NCI-H226 (cell line): ENCODE measurements at regions not wholly inside any gene's neighbourhood (a gene's known extent, or its start where the extent isn't known, plus 50 kb on each side); places are given as distances from the start of the nearest gene placed in this dataset.
A peak's percentile ranks its signal among the peaks of the same experiment; 100 is the strongest.
"Not testable (repeated sequence)": the region's sequence is repeated elsewhere in the genome, so short reads cannot be mapped to it uniquely, and the experiment has no call there.

Experiments used
- DNase-seq: peaks from one replicate; pipeline ENCODE4 v3.0.0-alpha.2; 2015

DNA sequence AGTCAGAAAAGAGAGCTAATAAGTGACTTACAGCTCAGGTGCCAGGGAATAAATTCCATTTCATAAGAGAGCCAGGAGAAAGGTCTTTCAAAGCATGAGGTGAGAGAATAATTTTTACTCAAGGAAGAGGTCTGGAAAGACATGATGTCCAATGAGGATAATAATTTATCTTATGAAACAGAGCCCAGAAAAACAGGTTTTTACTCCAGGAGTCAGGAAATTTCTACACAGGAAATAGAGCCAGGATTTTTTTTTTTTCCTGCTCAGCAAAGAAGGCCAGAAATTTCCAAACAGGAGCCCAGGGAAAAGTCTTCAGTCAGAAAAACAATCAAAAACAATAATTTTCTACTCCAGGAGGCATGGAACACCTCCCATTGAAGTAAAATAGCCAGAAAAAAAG, 1185.7 kb upstream of the TSPY4 start:
- DNase-seq, result no peak

GRCh38 chrY:8128578-8128977, 1208.7 kb upstream of the TSPY4 start:
- no peak for DNase-seq

DNA sequence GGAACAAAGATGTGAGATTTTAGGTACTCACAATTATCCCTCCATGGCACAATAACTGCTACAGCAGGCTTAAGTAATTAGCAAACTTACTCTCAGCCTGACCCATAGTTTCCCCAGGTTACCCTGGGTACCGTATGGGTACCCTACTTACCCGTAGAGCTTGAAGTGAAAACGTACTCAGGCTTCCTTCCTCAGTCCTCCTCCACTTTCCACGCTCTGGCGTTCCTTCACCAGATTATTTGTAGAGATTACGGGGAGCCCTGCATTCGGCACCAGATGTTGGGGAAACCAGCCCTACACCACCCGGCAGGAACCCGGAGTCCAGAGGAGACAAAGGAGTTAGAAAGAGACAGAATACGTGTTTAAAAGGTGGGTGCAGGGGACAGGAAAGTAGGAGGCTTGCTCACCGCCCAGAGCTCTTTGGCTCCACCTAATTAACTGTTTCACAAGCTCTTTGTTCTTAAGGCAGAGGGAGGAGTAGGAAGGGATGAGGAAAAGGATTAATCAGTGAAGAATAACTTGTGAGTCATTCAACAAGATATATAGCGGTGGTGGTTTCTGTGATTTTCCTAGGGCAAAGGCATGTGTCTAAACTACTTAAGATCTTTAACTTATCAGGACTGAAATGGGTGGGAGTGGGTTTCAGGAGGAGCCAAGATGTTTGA, 1211.2 kb upstream of the TSPY4 start:
- DNase-seq, result peak; percentile 78

DNA sequence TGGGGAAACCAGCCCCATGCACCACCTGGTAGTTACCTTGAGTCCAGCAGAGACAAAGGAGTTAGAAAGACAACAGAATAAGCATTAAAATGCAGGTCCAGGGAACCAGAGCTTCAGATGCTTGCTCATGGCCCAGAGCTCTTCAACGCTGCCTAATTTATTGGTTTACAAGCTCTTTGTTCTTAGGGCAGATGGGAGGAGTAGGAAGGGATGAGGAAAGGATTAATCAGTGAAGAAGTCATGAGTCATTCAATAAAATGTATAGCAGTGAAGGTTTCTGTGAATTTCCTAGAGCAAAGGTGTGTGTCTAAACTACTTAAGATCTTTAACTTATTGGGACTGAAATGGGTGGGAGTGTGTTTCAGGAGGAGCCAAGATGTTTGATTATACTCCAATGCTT, 1210.3 kb upstream of the AMELY start:
- peak; percentile 48 for DNase-seq

DNA sequence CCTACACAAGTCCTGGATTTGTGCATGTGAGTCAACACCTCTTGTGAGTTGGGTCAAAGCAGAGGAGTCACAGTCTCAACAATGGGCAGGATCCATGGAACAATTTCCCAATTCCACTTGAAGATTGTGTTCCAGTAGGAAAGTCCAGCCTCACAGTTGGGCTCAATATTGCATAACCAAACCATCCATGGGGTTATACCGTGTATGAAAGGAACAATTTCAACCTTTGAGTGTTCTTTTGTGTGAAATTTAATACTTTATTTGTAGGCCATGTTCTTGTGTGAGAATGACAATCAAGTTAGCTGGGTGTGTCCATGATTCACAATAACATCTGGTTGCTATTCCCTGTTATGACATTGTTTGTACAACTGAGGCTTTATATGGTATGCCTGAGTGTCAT, 1182.9 kb upstream of the AMELY start:
- DNase-seq, result no peak

DNA sequence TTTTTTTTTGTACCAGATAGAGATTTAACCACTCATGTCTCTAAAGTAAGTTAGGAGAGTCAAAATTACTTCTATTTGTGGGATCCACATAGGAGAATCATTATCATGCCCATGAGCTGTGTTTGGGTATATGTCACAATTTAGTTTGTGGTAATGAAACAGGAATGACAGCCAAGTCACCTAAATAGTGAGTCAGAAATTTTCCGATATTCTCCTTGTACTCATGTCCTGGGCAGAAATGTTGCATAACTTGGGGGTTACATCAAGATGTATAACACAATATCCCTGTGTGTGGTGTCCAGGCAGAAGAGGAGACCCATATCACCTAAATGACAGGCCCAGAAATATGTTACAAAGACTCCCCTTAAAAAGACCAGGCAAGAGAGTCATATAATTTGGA, 1181.4 kb upstream of the AMELY start:
- no peak for DNase-seq

DNA sequence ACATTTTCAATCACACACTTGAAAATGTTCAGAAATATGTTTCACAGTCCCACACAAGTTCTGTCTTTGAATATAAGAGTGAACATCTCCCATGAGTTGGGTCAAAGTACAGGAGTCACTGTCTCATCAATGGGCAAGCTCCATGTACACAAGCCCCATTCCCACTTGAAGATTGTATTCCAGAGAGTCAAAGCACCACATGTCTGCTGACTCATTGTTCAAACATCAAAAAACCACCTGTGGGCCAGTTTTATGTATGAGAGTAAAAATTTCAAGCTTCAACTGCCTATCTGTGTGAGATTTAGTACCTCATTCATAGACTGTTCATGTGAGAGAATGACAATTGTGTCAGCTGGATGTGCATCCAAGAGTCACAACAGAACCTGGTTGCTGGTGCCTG, 1174.4 kb upstream of the AMELY start:
- peak; percentile 14 for DNase-seq

- DNase-seq, result no peak
These were observed 1172.6 kb upstream of the AMELY start for GRCh38 chrY:8084192-8084591.

DNA sequence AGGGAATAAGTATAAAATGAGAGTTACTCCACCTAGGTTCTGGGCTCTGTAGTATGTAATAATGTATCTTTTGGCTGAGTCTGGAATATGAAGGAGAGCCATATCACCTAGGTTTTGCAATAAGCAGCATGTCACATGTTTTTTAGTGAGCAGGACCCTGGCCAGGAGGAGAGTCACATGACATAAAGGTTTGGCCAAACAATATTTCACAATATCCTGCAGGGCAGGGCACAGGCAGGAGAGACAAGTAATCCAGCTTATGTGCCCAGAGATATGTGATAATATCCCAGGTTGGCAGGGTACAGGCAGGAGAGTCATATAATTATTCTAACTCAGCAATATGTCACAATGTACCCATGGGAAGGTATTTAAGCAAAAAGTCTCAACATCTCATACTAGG, 1169.6 kb upstream of the AMELY start:
- no peak for DNase-seq

DNA sequence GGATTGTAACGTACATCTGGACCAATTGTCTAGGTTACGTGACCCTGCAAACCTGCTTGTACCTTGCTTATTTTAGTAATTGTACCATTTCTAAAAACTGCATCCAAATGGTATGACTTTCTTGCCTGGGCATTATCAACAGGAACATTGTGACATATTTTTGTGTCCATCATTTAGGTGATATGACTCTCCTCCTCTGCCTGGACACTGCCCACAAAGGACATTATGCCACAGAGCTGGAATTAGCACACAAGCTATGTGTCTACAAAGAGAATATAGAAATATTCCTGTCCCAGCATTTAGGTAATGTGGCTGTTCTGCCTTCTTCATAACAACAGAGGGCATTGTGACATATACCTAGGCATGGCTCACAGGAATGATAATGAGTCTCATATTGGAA, 1153.7 kb upstream of the AMELY start:
- DNase-seq, result no peak

DNA sequence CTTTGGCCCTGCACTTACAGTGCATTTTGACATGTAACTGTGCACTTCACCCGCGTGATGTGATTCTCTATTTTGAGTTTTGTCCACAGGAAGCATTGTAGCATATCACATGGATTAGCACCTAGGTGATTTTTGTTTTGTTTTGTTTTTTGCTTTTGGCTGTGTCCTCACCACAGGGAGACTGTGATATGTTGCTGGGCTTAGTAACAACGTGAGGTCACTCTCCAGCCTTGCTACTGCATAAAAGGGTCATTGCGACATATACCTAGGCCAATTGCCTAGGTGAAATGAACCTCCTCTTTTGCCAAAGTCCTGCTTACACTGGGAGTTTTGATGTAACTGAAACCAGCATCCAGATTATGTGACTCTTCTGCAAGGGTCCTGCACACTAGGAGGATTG, 1152.9 kb upstream of the AMELY start:
- DNase-seq, result no peak

- no peak for DNase-seq
These were observed 1152.4 kb upstream of the AMELY start for GRCh38 chrY:8063973-8064372.

GRCh38 chrY:8058613-8059012, 1147.1 kb upstream of the AMELY start:
- DNase-seq, result no peak

GRCh38 chrY:8051340-8051739, 1139.8 kb upstream of the AMELY start:
- DNase-seq, result no peak

GRCh38 chrY:8041238-8041637, 1129.7 kb upstream of the AMELY start:
- no peak for DNase-seq

DNA sequence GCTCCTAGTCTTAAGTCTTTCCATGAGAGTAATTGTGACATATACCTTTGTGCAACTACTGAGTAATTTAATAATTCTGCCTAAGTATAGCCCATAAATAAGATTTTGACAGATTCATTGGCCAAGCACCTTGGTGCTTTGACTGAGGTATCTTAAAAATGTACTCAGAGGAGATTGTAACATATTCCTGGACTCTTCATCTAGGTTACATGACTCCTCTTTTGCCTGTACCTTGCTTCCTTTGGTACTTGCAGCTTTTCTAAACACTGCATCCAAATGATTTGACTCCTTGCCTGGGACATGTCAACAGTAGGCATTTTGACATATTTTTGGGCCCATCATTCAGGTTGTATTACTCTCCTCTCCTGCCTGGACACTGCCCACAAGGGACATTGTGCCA, 1125.0 kb upstream of the AMELY start:
- DNase-seq, result no peak

- no peak for DNase-seq
These were observed 1124.1 kb upstream of the AMELY start for GRCh38 chrY:8035653-8036052.

DNA sequence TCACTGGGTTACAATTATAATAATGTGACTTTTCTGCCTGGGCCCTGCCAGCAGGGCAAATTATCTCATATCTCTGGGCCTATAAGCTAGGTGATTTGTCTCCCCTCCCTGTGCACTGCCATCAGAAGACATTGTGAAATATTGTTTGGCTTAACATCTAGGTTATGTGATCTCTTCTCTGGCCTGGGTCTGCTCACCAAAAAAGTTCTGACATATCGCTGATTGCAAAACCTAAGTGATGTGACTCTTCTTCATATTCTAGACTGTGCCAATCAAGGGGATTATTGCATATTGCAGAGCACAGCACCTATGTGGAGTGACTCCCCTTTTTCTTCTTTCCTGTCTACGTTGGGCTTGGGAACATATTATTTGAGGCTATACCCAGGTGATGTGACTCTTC, 1123.1 kb upstream of the AMELY start:
- no peak for DNase-seq

DNA sequence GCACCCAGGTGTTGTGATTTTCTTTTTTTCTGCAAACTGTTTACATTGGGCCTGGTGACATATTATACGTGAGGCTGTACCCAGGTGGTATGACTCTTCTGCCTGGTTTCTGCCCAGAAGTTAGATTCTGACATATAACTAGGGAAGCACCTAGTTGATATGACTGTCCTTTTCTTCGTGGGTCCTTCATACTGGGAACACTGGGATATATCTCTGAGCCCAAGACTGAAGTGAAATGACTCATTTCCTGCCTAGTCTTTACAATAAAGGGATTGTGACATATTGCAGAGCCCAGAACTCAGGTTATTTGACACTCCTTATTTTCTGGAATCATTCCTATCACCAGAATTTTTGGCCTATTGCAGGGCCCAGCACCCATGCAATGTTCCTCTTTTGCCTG, 1121.6 kb upstream of the AMELY start:
- no peak for DNase-seq

DNA sequence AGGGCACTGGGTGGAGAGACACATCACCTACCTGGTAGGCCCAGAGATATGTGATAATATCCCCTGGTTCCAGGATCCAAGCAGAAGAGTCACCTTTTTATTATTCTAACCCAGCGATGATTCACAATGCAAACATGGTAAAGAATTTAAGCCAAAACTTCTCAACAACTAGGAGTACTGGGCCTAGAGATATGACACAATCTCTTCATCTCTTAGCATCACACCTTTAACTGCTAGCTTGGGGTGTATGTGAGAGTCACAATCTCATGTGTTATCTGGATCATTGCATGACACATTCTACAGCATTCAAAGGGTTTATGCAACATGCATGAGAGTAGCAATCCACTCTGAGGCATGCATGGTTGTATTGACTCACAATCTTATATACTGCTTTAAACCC, 1109.0 kb upstream of the AMELY start:
- no peak for DNase-seq

DNA sequence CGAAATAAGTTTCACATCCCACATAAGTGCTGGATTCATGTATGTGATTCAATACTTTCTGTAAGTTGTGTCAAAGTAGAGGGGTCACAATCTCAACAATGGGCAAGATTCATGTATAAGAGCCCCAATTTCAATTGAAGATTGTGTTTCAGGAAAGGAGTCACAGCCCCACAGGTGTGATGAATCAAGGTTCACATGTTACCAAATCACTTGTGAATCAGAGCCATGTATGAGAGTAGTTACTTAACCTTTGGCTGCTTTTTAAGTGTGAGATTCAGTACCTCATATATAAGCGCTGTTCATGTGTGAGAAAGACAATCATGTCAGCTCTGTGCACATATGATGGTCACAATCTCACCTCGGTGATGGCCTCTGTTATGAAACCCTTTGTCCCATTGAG, 1100.0 kb upstream of the AMELY start:
- DNase-seq, result no peak

- no peak for DNase-seq
These were observed 1092.6 kb upstream of the AMELY start for GRCh38 chrY:8004196-8004595.

DNA sequence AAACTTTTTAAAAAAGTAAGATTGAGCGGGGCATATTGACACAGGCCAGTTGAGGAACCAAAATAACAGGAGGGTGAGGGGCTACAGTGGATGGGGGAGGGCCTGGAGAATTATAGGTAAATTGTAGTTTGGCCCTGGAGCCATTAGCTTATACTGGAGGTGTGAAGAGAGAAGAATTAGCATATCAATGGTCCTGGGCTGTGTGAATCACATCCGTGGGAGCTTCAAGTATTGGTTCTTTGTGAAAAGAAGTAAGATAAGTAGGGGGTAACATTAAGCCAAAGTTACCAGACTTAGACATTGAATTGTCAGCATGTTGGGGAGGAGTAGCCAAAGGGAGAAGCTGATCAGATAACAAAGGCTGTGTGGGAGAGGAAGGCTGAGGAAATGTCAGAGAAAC, 1085.2 kb upstream of the AMELY start:
- no peak for DNase-seq

DNA sequence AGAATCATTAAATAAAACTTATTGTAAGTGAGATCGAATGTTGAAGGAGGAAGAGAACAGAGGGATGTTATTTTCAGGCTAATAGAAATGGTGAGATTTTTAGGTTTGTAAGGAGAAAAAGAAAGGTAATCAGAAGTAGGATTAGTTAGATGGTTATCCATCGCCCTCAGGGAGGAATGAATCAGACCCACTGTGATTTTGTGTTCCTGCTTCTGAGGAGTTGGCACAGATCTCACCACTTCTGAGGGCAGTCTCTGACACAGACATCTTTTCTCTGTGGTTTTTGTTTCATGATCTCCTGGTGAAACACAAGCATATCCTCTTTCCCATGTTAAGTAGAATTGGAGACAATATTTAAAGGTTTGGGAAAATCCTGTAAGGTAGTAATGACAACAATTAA, 1083.2 kb upstream of the AMELY start:
- not testable (repeated sequence) for DNase-seq

DNA sequence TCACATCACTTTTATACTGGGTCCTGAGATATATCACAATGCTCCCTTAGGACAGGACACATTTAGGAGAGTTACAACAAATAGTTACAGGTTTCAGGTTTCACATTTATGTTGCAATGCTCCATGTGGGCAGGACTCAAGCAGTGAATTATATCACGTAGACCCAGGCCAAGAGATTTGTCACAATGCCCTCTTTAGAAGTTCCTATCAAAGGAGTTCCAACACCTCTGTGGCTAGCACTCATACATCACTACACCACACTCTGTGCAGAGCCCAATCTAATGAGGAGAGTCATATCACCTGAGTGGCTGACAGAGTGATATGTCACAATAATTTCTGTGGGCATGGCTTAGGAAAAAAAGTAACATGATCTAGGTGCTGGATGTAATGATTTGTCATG, 1068.2 kb upstream of the AMELY start:
- no peak for DNase-seq

- DNase-seq, result no peak
These were observed 1065.7 kb upstream of the AMELY start for GRCh38 chrY:7977301-7977700.
